ENCODE measurements at regions not wholly inside any gene's neighbourhood (a gene's known extent, or its start where the extent isn't known, plus 50 kb on each side); places are given as distances from the start of the nearest gene placed in this dataset.

DNA sequence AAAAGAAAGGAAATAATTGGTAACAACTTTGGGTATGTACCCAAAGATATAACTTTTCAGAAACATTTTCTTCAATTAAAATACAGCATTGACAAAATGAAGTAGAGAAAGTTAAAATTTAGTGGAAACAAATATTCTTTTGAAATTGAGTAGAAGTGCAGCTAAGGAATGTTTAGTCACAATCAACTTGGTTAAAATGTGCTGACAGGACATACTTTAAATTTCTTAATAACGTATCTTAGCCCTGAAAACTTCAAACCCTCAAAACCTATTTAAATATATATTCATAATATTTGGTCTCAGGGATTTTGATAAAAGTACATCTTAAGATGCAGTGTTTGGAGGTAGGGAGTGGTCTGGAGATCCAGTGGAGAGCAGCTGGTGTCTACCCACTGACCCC lies 240.8 kb downstream of the DKK2 start:
- H4K20me1 ChIP-seq (ENCODE audit: control insufficient read depth, insufficient read depth, insufficient read length): no peaks in the 10 kb centered on the region
- Mint-ChIP-seq H3K9me3 (no peaks in the 10 kb centered on the region), H3K4me1 (no peaks in the 10 kb centered on the region), H3K27me3 (ENCODE audit: low read depth) (no peaks in the 10 kb centered on the region), H3K27ac (no peak overlapping the region), H3K4me3 (no peak overlapping the region), H3K36me3 (ENCODE audit: insufficient read depth in 1 of 3, low read depth in 3 of 3) (no peaks in the 10 kb centered on the region)
- H4K91ac ChIP-seq (ENCODE audit: insufficient read length, low read depth, low read length): no peak overlapping the region
- no peak overlapping the region for H3K14ac ChIP-seq (ENCODE audit: insufficient read depth, low read length)
- no peak overlapping the region for H3K56ac ChIP-seq (ENCODE audit: insufficient read length, low read depth, low read length)
- H3K27ac ChIP-seq (ENCODE audit: insufficient read length, low read depth, low read length): no peak overlapping the region
- H2AK5ac ChIP-seq (ENCODE audit: insufficient read length, low read length): no peak overlapping the region
- H2BK12ac ChIP-seq (ENCODE audit: insufficient read length, low read depth, low read length): no peak overlapping the region
- H3K27me3 ChIP-seq (ENCODE audit: insufficient read depth, low read length): no peaks in the 10 kb centered on the region
- H3K4ac ChIP-seq (ENCODE audit: low read depth, low read length): no peak overlapping the region
- no CpG with 5 or more reads among the region's 1 CpG for WGBS (ENCODE audit: extremely low coverage, insufficient read length, low lambda C conversion rate)
- H2AFZ ChIP-seq (ENCODE audit: low read length): no peak overlapping the region
- H3K9me3 ChIP-seq (ENCODE audit: control insufficient read depth, low read depth, low read length): no peaks in the 10 kb centered on the region
- no peak overlapping the region for H2BK5ac ChIP-seq (ENCODE audit: insufficient read length, low read length)
- no peaks in the 10 kb centered on the region for H3K4me1 ChIP-seq (ENCODE audit: insufficient read depth, low read length)
- no peaks in the 10 kb centered on the region for H3K79me2 ChIP-seq (ENCODE audit: insufficient read depth, low read length)
- H3K23ac ChIP-seq (ENCODE audit: insufficient read length, low read depth, low read length): no peak overlapping the region
- H3K4me2 ChIP-seq (ENCODE audit: insufficient read depth, insufficient read length, low read length): no peak overlapping the region
- H3K9ac ChIP-seq (ENCODE audit: extremely low read depth, insufficient read length, low read length): no peak overlapping the region
- H2BK20ac ChIP-seq (ENCODE audit: low read depth, low read length, poor library complexity, severe bottlenecking): no peak overlapping the region
- H3T11ph ChIP-seq (ENCODE audit: low read length): no peak overlapping the region
- H2BK15ac ChIP-seq (ENCODE audit: low read depth, low read length): no peak overlapping the region
- H3K23me2 ChIP-seq (ENCODE audit: insufficient read length, low read depth, low read length, poor library complexity, severe bottlenecking): no peaks in the 10 kb centered on the region
- H2BK120ac ChIP-seq (ENCODE audit: low read depth, low read length, poor library complexity, severe bottlenecking): no peak overlapping the region
- H4K5ac ChIP-seq (ENCODE audit: insufficient read length, low read depth, low read length): no peak overlapping the region
- H4K8ac ChIP-seq (replicated peaks; ENCODE audit: insufficient read length, low read depth, low read length): no peak overlapping the region
- H3K18ac ChIP-seq (ENCODE audit: insufficient read length, low read depth, low read length): no peak overlapping the region
- TF ChIP-seq, protein P1, sequence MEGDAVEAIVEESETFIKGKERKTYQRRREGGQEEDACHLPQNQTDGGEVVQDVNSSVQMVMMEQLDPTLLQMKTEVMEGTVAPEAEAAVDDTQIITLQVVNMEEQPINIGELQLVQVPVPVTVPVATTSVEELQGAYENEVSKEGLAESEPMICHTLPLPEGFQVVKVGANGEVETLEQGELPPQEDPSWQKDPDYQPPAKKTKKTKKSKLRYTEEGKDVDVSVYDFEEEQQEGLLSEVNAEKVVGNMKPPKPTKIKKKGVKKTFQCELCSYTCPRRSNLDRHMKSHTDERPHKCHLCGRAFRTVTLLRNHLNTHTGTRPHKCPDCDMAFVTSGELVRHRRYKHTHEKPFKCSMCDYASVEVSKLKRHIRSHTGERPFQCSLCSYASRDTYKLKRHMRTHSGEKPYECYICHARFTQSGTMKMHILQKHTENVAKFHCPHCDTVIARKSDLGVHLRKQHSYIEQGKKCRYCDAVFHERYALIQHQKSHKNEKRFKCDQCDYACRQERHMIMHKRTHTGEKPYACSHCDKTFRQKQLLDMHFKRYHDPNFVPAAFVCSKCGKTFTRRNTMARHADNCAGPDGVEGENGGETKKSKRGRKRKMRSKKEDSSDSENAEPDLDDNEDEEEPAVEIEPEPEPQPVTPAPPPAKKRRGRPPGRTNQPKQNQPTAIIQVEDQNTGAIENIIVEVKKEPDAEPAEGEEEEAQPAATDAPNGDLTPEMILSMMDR (conservative IDR thresholded peaks at IDR 0.05): no peak
- DNase-seq: no peak
- H3K79me1 ChIP-seq (ENCODE audit: insufficient read depth, low read depth, low read length, poor library complexity, severe bottlenecking): no peaks in the 10 kb centered on the region

Measured in H9 (cell line).